Retinal pigment epithelial cell (primary cell): ENCODE measurements at regions not wholly inside any gene's neighbourhood (a gene's known extent, or its start where the extent isn't known, plus 50 kb on each side); places are given as distances from the start of the nearest gene placed in this dataset.

ENCODE experiments used
- DNase-seq: peaks from one replicate; pipeline ENCODE4 v3.0.0-alpha.2; 2010; ENCODE audit warnings: low read depth
- H3K4me3 ChIP-seq: 2 replicates; pipeline ENCODE4 v1.5.1; 2011; ENCODE audit warnings: mild to moderate bottlenecking, low read length, control low read depth, moderate library complexity
- TF ChIP-seq, protein P1 (sequence below): conservative IDR thresholded peaks from 2 replicates; pipeline ENCODE4 v1.5.1; 2011; ENCODE audit warnings: low read depth, low read length, control low read depth, inconsistent platforms

GRCh38 chr9:108139900-108140299 lies 650.3 kb upstream of the KLF4 start:
- H3K4me3 ChIP-seq, result no peak overlapping the region
- TF ChIP-seq, protein P1, sequence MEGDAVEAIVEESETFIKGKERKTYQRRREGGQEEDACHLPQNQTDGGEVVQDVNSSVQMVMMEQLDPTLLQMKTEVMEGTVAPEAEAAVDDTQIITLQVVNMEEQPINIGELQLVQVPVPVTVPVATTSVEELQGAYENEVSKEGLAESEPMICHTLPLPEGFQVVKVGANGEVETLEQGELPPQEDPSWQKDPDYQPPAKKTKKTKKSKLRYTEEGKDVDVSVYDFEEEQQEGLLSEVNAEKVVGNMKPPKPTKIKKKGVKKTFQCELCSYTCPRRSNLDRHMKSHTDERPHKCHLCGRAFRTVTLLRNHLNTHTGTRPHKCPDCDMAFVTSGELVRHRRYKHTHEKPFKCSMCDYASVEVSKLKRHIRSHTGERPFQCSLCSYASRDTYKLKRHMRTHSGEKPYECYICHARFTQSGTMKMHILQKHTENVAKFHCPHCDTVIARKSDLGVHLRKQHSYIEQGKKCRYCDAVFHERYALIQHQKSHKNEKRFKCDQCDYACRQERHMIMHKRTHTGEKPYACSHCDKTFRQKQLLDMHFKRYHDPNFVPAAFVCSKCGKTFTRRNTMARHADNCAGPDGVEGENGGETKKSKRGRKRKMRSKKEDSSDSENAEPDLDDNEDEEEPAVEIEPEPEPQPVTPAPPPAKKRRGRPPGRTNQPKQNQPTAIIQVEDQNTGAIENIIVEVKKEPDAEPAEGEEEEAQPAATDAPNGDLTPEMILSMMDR, result no peak
- no peak for DNase-seq

DNA sequence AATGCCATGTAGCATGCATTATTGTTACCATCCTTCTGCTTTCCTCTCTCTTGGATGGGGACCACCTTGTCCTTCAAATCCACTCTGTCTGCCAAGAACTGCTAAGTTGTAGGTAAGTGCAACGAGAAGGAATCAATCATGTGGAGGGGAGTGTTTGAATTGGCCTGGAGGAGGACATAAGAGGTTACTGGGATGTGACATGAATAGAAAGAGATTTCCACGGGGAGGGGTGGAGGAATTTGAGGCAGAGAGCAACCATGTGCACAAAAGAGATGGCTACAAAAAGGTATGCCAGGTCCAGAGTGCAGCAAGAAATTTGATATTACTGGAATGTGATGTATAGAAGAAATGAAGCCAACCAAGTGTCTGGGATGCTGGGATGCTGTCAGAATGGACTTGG lies 648.9 kb upstream of the KLF4 start:
- no peak overlapping the region for H3K4me3 ChIP-seq
- TF ChIP-seq, protein P1, result no peak
- DNase-seq, result no peak

DNA sequence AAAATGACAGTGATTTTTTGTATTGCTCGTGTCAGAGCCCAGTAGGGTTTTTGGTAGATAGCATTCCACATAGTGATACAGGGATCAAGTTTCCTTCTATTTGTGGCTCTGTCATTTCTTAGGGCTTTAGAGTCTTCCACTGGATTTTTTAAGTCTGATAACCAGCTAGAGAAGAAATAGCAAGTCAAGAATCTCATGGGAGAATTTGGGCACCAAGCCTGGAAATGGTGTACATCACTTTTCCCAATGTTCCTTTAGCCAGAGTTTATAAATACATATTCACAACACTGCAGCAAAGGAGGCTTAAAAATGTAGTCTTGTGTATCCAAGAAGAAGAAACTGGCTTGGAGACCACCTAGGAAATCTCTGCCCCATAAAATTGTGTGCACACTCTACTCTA lies 647.1 kb upstream of the KLF4 start:
- H3K4me3 ChIP-seq, result no peak overlapping the region
- DNase-seq, result no peak
- TF ChIP-seq, protein P1, result no peak

GRCh38 chr9:108134486-108135128 lies 645.0 kb upstream of the KLF4 start:
- no peak for DNase-seq
- no peak overlapping the region for H3K4me3 ChIP-seq
- TF ChIP-seq, protein P1, result no peak

GRCh38 chr9:108133680-108134079 lies 644.1 kb upstream of the KLF4 start:
- no peak for DNase-seq
- H3K4me3 ChIP-seq, result no peak overlapping the region
- TF ChIP-seq, protein P1, result no peak

- no peak for DNase-seq
- H3K4me3 ChIP-seq, result no peak overlapping the region
- TF ChIP-seq, protein P1, result no peak
Measured at GRCh38 chr9:108133101-108133500, 643.5 kb upstream of the KLF4 start.

GRCh38 chr9:108130905-108131304 lies 641.3 kb upstream of the KLF4 start:
- DNase-seq, result no peak
- H3K4me3 ChIP-seq, result no peak overlapping the region
- TF ChIP-seq, protein P1, result no peak
